Bronchial epithelial cell (primary cell): ENCODE measurements at regions not wholly inside any gene's neighbourhood (a gene's known extent, or its start where the extent isn't known, plus 50 kb on each side); places are given as distances from the start of the nearest gene placed in this dataset.

Source experiments
- DNase-seq: peaks from one replicate; pipeline ENCODE4 v3.0.0-alpha.2; 2010; ENCODE audit warnings: low read depth
- FAIRE-seq: peaks from 2 replicates; lab custom pipeline; 2011; peaks lifted over from hg19 to GRCh38; lab: Jason Lieb, UNC
- H3K27me3 ChIP-seq: 2 replicates; pipeline ENCODE4 v1.5.1; 2011; ENCODE audit warnings: low read length; ENCODE audit not compliant: control insufficient read depth, insufficient read depth
- H3K36me3 ChIP-seq: 2 replicates; pipeline ENCODE4 v1.5.1; 2011; ENCODE audit warnings: low read length; ENCODE audit not compliant: control insufficient read depth, insufficient read depth
- H3K4me3 ChIP-seq: 2 replicates; pipeline ENCODE4 v1.5.1; 2011; ENCODE audit warnings: mild to moderate bottlenecking, low read depth, low read length, control low read depth
- TF ChIP-seq, protein P1 (sequence below): IDR thresholded peaks from 2 replicates; pipeline ENCODE4 v1.5.1; 2011; ENCODE audit warnings: mild to moderate bottlenecking, moderate library complexity, low read length, control low read depth, inconsistent platforms; ENCODE audit not compliant: insufficient read depth, severe bottlenecking

DNA sequence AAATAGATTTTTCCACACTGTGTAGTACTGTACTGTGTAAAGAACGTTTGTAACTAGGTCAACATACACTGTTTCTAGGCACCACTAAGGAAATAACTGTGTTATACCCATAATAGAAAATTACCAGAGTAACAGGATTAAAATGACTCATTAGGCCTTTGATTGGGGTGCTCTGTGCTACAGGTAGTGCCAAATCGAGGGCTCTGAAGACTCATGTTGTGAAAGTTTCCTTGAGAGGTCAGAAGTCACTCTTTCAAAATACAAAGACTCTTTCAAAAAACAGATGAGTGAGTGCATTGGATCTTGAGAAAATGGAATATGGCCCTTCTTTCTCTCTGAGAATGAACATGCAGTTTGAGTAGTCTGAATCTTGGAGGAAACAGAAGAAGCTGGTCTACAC, 143.0 kb downstream of the MRPL39 start:
- no peaks in the 10 kb centered on the region for H3K27me3 ChIP-seq
- DNase-seq: peak; percentile 12

DNA sequence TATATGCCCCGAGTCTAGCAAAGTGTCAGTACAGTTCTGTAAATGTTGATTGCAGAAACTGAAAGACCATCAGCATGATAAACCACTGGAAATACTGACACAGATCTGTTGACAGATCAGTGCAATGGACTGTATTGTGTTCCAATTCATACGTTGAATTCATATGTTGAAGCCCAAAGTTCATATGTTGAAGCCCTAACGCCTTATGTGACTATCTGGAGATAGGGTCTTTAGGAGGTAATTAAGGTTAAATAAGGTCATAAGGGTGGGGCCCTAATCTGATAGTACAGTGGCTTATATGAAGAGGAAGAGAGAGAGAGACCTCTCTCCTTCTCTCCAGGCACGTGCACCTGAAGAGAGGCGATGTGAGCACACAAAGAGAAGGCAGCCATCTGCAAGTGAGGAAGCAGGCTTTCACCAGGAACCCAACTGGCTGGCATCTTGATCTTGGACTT, 144.7 kb downstream of the MRPL39 start:
- H3K36me3 ChIP-seq: no peaks in the 10 kb centered on the region
- TF ChIP-seq, protein P1, sequence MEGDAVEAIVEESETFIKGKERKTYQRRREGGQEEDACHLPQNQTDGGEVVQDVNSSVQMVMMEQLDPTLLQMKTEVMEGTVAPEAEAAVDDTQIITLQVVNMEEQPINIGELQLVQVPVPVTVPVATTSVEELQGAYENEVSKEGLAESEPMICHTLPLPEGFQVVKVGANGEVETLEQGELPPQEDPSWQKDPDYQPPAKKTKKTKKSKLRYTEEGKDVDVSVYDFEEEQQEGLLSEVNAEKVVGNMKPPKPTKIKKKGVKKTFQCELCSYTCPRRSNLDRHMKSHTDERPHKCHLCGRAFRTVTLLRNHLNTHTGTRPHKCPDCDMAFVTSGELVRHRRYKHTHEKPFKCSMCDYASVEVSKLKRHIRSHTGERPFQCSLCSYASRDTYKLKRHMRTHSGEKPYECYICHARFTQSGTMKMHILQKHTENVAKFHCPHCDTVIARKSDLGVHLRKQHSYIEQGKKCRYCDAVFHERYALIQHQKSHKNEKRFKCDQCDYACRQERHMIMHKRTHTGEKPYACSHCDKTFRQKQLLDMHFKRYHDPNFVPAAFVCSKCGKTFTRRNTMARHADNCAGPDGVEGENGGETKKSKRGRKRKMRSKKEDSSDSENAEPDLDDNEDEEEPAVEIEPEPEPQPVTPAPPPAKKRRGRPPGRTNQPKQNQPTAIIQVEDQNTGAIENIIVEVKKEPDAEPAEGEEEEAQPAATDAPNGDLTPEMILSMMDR: no peak
- DNase-seq (no peak), FAIRE-seq (no peak)
- no peaks in the 10 kb centered on the region for H3K27me3 ChIP-seq
- H3K4me3 ChIP-seq: no peak overlapping the region

More for the DNA sequence above, 143.0 kb downstream of the MRPL39 start:
- Histone ChIP-seq H3K4me3 (no peak overlapping the region), H3K36me3 (no peaks in the 10 kb centered on the region)
- no peak for FAIRE-seq
- TF ChIP-seq, protein P1: no peak

DNA sequence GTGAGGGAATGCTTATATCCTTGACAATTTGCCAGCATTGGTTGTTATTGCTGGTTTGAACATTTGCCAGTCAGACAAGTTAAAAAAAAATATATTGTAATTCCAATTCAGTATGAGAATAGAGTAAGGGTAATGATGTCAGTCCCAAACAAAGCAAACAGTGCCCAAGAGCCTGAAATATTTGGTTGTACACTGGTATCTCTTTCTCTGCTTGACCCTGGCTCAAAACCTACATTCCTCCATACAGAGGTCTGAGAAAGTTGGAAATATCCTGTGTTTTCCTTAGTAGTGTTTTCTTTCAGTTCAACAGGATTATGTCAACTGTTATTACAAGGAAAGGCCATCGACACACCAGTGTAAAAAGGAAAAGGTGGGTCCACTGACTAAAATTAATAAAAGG, 145.6 kb downstream of the MRPL39 start:
- TF ChIP-seq, protein P1: no peak
- no peak for FAIRE-seq

DNA sequence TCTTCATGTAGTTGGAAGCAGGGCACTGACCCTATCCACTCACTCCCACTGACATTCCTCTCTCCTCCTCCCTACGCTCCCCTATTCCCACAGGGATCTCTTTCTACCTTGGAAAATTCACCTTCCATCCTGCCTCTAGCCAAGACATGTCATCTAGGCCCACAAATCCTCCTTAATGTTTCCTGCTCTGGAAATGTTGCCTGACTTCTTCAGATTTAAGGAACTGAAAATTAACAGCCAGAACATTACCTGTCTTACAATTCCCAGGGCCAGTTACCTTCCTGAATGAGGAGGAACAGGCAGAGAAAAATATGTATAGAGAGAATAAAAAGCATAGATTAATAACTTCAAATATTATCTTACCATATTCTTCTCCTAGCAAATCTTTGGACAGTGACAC, 147.3 kb downstream of the MRPL39 start:
- TF ChIP-seq, protein P1: no peak
- FAIRE-seq (no peak), DNase-seq (no peak)
- no peaks in the 10 kb centered on the region for H3K36me3 ChIP-seq
- H3K4me3 ChIP-seq: no peak overlapping the region
- H3K27me3 ChIP-seq: no peaks in the 10 kb centered on the region

More for the DNA sequence above, 145.6 kb downstream of the MRPL39 start:
- Histone ChIP-seq H3K36me3 (no peaks in the 10 kb centered on the region), H3K4me3 (no peak overlapping the region), H3K27me3 (no peaks in the 10 kb centered on the region)
- DNase-seq: no peak

DNA sequence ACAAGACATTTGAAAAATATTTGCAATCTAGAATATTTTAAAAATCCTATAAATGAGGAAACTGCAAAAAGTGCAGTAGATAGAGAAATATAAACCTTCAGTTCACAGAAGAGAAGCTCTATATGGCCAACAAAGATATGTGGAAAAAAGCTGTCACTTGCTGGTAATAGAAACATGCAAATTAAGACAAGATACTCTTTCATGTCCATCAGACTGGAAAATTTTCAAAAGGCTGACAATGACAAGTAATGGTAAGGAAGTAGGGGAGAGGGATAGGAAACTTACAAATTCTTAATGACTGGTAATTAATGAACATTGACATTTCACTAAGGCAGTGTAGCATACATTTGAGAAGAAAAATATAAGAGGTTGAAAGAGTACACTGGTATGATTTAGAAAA, 147.9 kb downstream of the MRPL39 start:
- FAIRE-seq (no peak), DNase-seq (no peak)
- TF ChIP-seq, protein P1: no peak
- Histone ChIP-seq H3K4me3 (no peak overlapping the region), H3K36me3 (no peaks in the 10 kb centered on the region), H3K27me3 (no peaks in the 10 kb centered on the region)

DNA sequence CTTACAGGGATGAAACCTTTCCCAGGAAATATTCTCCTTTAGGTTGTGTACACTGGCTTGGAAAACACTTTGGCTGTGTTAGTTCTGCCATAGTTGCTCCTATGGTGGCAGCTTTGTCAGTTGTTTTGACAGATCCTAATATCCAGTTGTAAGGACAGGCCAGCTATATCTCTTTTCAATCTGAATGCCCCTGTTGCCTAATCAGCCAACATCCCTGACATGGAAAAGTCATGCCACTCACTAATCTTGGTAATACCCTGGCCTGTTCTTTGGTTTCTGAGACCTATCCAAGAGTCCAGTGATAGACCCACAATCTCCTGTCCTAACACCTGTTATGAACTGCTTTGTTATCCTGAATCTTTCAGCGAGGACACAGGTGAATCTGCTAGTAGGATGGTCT, 148.8 kb downstream of the MRPL39 start:
- Histone ChIP-seq H3K36me3 (no peaks in the 10 kb centered on the region), H3K4me3 (no peak overlapping the region), H3K27me3 (no peaks in the 10 kb centered on the region)
- TF ChIP-seq, protein P1: no peak
- FAIRE-seq (peak; percentile 72), DNase-seq (no peak)
